Activated naive CD4-positive, alpha-beta T cell treated with anti-CD3 and anti-CD28 coated beads for 36 hours (primary cell): ENCODE measurements at regions not wholly inside any gene's neighbourhood (a gene's known extent, or its start where the extent isn't known, plus 50 kb on each side); places are given as distances from the start of the nearest gene placed in this dataset.

Experiments
- CTCF ChIA-PET: fragments of 350-600 bp; sonication (Branson Sonifier 250); formaldehyde crosslinking; loops from one replicate; lab custom pipeline; 2021; ENCODE audit warnings: antibody characterized with exemption; lab: Charles Lee
- DNase-seq: peaks from one replicate; pipeline ENCODE4 v3.0.0-alpha.2; 2020
- H3K27ac Mint-ChIP-seq: one replicate; pipeline ENCODE4 v1.8.0; 2021; ENCODE audit warnings: mild to moderate bottlenecking, mixed read lengths
- H3K27me3 Mint-ChIP-seq: one replicate; pipeline ENCODE4 v1.8.0; 2021; ENCODE audit warnings: low read depth, mixed read lengths
- H3K36me3 Mint-ChIP-seq: one replicate; pipeline ENCODE4 v1.8.0; 2021; ENCODE audit warnings: low read depth, mixed read lengths
- H3K4me1 Mint-ChIP-seq: one replicate; pipeline ENCODE4 v1.8.0; 2021; ENCODE audit warnings: low read depth, mixed read lengths
- H3K4me3 Mint-ChIP-seq: one replicate; pipeline ENCODE4 v1.8.0; 2021; ENCODE audit warnings: mild to moderate bottlenecking, moderate library complexity, mixed read lengths
- H3K9me3 Mint-ChIP-seq: one replicate; pipeline ENCODE4 v1.8.0; 2021; ENCODE audit warnings: mixed read lengths
- intact Hi-C: fragments of 100-400 bp; cut with micrococcal nuclease; formaldehyde crosslinking; loops from one replicate; pipeline ENCODE4 v1.15.1; 2023

- H3K27me3 Mint-ChIP-seq, result peaks cover 3% of the 10 kb centered on the region
- no peaks in the 10 kb centered on the region for H3K9me3 Mint-ChIP-seq
- no peaks in the 10 kb centered on the region for H3K36me3 Mint-ChIP-seq
- no peak overlapping the region for H3K4me3 Mint-ChIP-seq
- CTCF ChIA-PET, result interaction anchor here (0.6 kb wide), 1 partner anchor 23 kb away, joined by 4 read pairs; no protein-coding TSS in a partner anchor
- intact Hi-C loops, result no loop called here
- no peak overlapping the region for H3K27ac Mint-ChIP-seq
- H3K4me1 Mint-ChIP-seq, result no peaks in the 10 kb centered on the region
- no peak for DNase-seq
These were observed 141.0 kb downstream of the PTPN11 start for GRCh38 chr12:112559784-112560183.

DNA sequence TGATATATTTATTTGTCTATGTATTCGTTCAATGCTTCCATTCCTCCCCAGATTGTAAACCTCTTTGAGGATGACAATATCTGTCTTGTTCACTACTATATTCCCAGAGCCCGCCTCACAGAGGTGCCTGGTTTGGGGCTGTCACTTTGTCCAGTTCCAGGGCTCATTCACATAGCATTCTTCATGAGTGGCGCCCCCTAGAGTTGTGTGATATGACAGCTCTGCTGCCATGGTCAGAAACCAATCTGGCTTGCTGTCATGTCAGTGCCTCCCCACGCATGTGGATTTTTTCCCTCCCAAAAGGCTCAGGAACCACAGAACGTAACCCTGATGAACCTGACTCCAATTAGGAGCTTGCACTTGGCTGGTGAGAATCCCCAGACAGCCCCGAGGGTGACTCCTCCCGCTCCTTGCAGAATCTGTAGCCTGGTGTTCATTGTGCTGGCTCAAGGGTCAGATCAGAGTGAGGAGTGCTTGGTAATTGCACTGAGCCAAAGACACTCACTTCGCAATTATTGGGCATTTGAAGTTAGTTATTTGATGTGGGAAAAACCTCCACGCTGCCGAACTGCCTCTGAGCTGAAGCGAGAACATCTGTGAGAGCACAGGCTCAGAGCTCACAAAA is 145.5 kb downstream of the PTPN11 start:
- peaks cover 6% of the 10 kb centered on the region for H3K27me3 Mint-ChIP-seq
- H3K9me3 Mint-ChIP-seq, result no peaks in the 10 kb centered on the region
- H3K36me3 Mint-ChIP-seq, result no peaks in the 10 kb centered on the region
- intact Hi-C loops, result no loop called here
- CTCF ChIA-PET, result no interaction called here
- DNase-seq, result no peak
- H3K4me1 Mint-ChIP-seq, result no peaks in the 10 kb centered on the region
- no peak overlapping the region for H3K27ac Mint-ChIP-seq
- no peak overlapping the region for H3K4me3 Mint-ChIP-seq

GRCh38 chr12:112568641-112569040 is 149.9 kb downstream of the PTPN11 start:
- H3K9me3 Mint-ChIP-seq, result no peaks in the 10 kb centered on the region
- DNase-seq, result no peak
- H3K27me3 Mint-ChIP-seq, result peaks cover 17% of the 10 kb centered on the region
- H3K4me3 Mint-ChIP-seq, result no peak overlapping the region
- no peaks in the 10 kb centered on the region for H3K4me1 Mint-ChIP-seq
- H3K36me3 Mint-ChIP-seq, result no peaks in the 10 kb centered on the region
- H3K27ac Mint-ChIP-seq, result no peak overlapping the region
- intact Hi-C loops, result no loop called here
- CTCF ChIA-PET, result interaction anchor here (0.7 kb wide), 1 partner anchor 152 kb away, joined by 3 read pairs; no protein-coding TSS in a partner anchor

- intact Hi-C loops, result no loop called here
- no peak overlapping the region for H3K27ac Mint-ChIP-seq
- no peaks in the 10 kb centered on the region for H3K36me3 Mint-ChIP-seq
- H3K4me1 Mint-ChIP-seq, result no peaks in the 10 kb centered on the region
- H3K27me3 Mint-ChIP-seq, result peaks cover 16% of the 10 kb centered on the region
- no peak for DNase-seq
- no peak overlapping the region for H3K4me3 Mint-ChIP-seq
- no peaks in the 10 kb centered on the region for H3K9me3 Mint-ChIP-seq
- CTCF ChIA-PET, result no interaction called here
These were observed 151.3 kb downstream of the PTPN11 start for GRCh38 chr12:112570096-112570495.

- intact Hi-C loops, result no loop called here
- CTCF ChIA-PET, result no interaction called here
- no peak overlapping the region for H3K4me3 Mint-ChIP-seq
- H3K27me3 Mint-ChIP-seq, result peaks cover 22% of the 10 kb centered on the region
- no peaks in the 10 kb centered on the region for H3K36me3 Mint-ChIP-seq
- DNase-seq, result no peak
- no peaks in the 10 kb centered on the region for H3K4me1 Mint-ChIP-seq
- H3K27ac Mint-ChIP-seq, result no peak overlapping the region
- no peaks in the 10 kb centered on the region for H3K9me3 Mint-ChIP-seq
These were observed 154.4 kb downstream of the PTPN11 start for GRCh38 chr12:112573141-112573540.

DNA sequence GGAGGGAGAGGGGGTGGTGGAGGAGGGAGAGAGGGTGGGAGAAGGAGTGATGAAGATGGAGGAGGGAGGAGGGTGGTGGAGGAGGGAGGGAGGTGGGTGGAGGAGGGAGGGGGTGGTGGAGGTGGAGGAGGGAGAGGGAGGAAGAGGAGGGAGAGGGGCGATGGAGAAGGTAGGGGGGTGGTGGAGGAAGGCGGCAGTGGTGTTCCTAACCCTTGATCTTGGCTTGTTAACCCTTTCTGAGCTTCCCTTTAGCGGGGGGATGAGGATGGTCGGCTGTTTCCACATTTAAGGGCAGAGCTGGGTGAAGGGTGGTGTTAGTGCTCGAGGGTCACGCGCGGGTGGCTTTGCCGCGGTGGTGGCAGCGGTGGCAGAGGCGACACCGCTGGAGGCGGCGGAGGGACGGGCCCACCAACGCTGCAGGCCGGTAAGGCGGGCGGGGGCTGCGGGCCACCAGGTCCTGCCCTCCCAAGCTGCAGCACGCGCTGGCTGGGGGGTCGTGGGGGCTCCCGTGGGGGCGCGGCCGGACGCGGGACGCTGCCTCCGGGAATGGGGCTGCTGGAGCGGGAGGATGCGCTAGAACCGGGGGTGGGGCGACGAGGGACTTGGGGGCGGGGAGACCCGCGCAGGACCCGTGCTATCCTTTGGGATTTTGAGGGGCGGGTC is 156.3 kb downstream of the PTPN11 start:
- Mint-ChIP-seq H3K4me1 (no peaks in the 10 kb centered on the region), H3K9me3 (no peaks in the 10 kb centered on the region), H3K27ac (no peak overlapping the region), H3K4me3 (no peak overlapping the region), H3K36me3 (no peaks in the 10 kb centered on the region), H3K27me3 (peaks cover 32% of the 10 kb centered on the region)
- no peak for DNase-seq
- intact Hi-C loops, result no loop called here
- CTCF ChIA-PET, result no interaction called here

DNA sequence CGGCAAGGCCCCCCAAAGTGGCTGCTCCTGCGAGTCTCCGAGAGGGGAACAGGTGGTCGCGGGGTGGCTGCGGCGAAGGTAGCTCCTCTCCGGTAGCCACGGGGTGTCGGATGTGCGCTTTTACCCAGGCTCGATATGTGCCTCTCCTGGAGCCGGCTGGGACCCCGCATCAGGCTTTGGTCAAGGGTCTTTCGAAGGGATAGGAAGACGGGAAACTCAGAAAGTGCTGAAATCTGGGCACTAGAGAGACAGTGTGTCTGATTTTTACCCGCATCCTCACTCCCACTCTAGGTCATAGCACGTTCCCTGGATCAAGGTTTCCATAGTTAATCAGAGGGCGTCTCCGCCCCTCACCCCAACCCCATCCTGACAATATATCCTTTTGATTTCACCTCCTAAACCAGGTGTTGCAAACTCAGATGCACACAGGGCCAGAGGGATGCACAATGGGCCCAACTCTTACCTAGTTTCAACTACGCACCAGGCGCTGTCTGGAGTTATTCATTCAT is 156.9 kb downstream of the PTPN11 start:
- H3K9me3 Mint-ChIP-seq, result no peaks in the 10 kb centered on the region
- intact Hi-C loops, result no loop called here
- no peaks in the 10 kb centered on the region for H3K36me3 Mint-ChIP-seq
- no peaks in the 10 kb centered on the region for H3K4me1 Mint-ChIP-seq
- DNase-seq, result no peak
- H3K27me3 Mint-ChIP-seq, result peaks cover 32% of the 10 kb centered on the region
- no peak overlapping the region for H3K4me3 Mint-ChIP-seq
- CTCF ChIA-PET, result no interaction called here
- H3K27ac Mint-ChIP-seq, result no peak overlapping the region

- Mint-ChIP-seq H3K4me3 (no peak overlapping the region), H3K36me3 (no peaks in the 10 kb centered on the region), H3K27me3 (peaks cover 33% of the 10 kb centered on the region), H3K9me3 (no peaks in the 10 kb centered on the region), H3K27ac (no peak overlapping the region), H3K4me1 (no peaks in the 10 kb centered on the region)
- intact Hi-C loops, result no loop called here
- DNase-seq, result no peak
- CTCF ChIA-PET, result no interaction called here
These were observed 159.0 kb downstream of the PTPN11 start for GRCh38 chr12:112577473-112578329.

DNA sequence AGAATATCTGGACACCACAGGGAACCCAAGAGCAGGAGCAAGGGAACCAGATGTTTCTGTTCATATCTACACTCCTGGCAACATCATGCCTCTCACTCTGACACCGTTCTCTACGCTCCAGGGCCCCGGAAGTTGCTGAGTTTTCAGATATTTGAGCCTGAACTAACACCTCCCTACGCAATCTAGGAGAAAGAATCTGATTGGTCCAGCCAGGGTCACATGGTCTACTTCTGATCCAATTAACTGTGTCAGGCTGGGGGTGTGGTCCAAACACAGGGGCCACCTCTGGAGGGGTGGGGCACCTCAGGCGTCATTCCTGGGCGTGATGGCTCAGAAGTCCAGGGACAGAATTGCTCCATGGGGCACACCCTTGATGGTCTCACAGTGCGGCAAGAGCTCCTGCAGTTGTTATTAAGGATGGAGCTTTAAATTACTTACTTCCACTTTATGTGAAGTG is 165.5 kb downstream of the PTPN11 start:
- H3K36me3 Mint-ChIP-seq, result no peaks in the 10 kb centered on the region
- no peaks in the 10 kb centered on the region for H3K4me1 Mint-ChIP-seq
- H3K27me3 Mint-ChIP-seq, result peaks cover 30% of the 10 kb centered on the region
- intact Hi-C loops, result no loop called here
- CTCF ChIA-PET, result no interaction called here
- DNase-seq, result no peak
- no peak overlapping the region for H3K27ac Mint-ChIP-seq
- no peaks in the 10 kb centered on the region for H3K9me3 Mint-ChIP-seq
- no peak overlapping the region for H3K4me3 Mint-ChIP-seq

GRCh38 chr12:112586148-112586783 is 167.5 kb downstream of the PTPN11 start:
- H3K36me3 Mint-ChIP-seq, result no peaks in the 10 kb centered on the region
- H3K27ac Mint-ChIP-seq, result no peak overlapping the region
- no peaks in the 10 kb centered on the region for H3K9me3 Mint-ChIP-seq
- CTCF ChIA-PET, result no interaction called here
- H3K4me3 Mint-ChIP-seq, result no peak overlapping the region
- H3K4me1 Mint-ChIP-seq, result no peaks in the 10 kb centered on the region
- no peak for DNase-seq
- H3K27me3 Mint-ChIP-seq, result peaks cover 23% of the 10 kb centered on the region
- intact Hi-C loops, result no loop called here

- Mint-ChIP-seq H3K9me3 (no peaks in the 10 kb centered on the region), H3K27me3 (peaks cover 15% of the 10 kb centered on the region), H3K4me1 (no peaks in the 10 kb centered on the region), H3K36me3 (no peaks in the 10 kb centered on the region), H3K27ac (no peak overlapping the region), H3K4me3 (no peak overlapping the region)
- intact Hi-C loops, result no loop called here
- no peak for DNase-seq
- CTCF ChIA-PET, result no interaction called here
These were observed 170.5 kb downstream of the PTPN11 start for GRCh38 chr12:112589275-112589674.

- CTCF ChIA-PET, result no interaction called here
- H3K36me3 Mint-ChIP-seq, result no peaks in the 10 kb centered on the region
- H3K9me3 Mint-ChIP-seq, result no peaks in the 10 kb centered on the region
- no peaks in the 10 kb centered on the region for H3K4me1 Mint-ChIP-seq
- intact Hi-C loops, result no loop called here
- no peak for DNase-seq
- no peak overlapping the region for H3K27ac Mint-ChIP-seq
- H3K4me3 Mint-ChIP-seq, result no peak overlapping the region
- peaks cover 13% of the 10 kb centered on the region for H3K27me3 Mint-ChIP-seq
These were observed 171.5 kb downstream of the PTPN11 start for GRCh38 chr12:112590281-112590680.
